Prostate gland (tissue), 2 donors: ENCODE measurements at regions not wholly inside any gene's neighbourhood (a gene's known extent, or its start where the extent isn't known, plus 50 kb on each side); places are given as distances from the start of the nearest gene placed in this dataset.

Experiments
- CTCF ChIP-seq, 4 experiments: fragments of 200-600 bp in 2 of 4; fragments of 450-650 bp in 2 of 4; sonication (generic) in 2 of 4; IDR thresholded peaks; 1 replicate in 3 of 4; 2 replicates in 1 of 4; pipeline ENCODE4 v1.5.1; 2016 to 2019; ENCODE audit warnings: antibody characterized with exemption in 4 of 4, mild to moderate bottlenecking in 2 of 4, moderate library complexity in 2 of 4
- POLR2A ChIP-seq: fragments of 450-650 bp; IDR thresholded peaks from one replicate; pipeline ENCODE4 v1.6.1; 2016; ENCODE audit warnings: antibody characterized with exemption, mild to moderate bottlenecking

DNA sequence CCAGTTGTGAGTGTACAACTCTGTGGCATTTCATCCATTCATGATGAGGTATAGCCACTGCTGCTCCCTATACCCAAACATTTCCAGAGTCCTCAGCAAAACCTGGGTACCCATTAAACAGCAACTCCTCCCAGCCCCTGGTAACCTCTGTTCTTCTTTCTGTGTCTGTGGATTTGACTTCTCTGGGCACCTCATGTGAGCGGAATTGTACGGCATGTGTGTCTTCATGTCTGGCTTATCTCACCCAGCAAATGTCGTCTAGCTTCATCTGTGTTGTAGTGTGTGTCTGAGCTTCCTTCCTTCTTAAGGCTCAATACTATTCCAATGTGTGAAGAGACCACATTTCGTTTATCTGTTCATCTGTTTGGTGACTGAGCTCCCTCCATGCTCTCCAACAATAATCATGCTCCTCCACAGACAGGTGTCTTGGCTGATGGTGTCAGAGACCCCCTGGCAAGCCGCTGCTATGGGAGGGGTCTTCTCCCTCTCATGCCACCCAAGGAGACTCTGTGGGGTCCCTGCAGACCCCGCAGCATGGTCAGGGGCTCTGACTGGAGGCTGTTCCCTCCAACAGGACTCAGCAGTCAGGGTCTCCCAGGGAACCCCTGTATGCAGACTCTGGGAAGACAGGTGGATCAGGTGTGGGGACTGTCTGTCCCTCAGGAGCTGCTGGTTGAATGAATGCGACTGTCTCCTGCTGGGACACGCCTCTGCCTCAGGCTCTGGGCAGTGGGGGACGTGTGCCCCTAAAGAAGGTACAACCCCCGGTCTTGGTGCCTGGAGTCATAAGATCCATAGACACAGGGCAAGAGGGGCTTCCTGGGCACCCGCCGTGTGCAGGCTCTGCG lies 52.7 kb downstream of the SMIM38 start:
- no peak for TF ChIP-seq CTCF (IDR thresholded peaks at IDR 0.05)
- no peak for TF ChIP-seq POLR2A
